CD4-positive, alpha-beta T cell treated with Interleukin-15 for 4 hours (primary cell): ENCODE measurements at regions not wholly inside any gene's neighbourhood (a gene's known extent, or its start where the extent isn't known, plus 50 kb on each side); places are given as distances from the start of the nearest gene placed in this dataset.
"Not testable (repeated sequence)": the region's sequence is repeated elsewhere in the genome, so short reads cannot be mapped to it uniquely, and the experiment has no call there.

ENCODE experiments used
- DNase-seq: peaks from one replicate; pipeline ENCODE4 v3.0.0-alpha.2; 2020; ENCODE audit warnings: low spot score

- no peak for DNase-seq
These were observed 455.0 kb downstream of the ZIC3 start for GRCh38 chrX:138020941-138021340.

- DNase-seq: no peak
These were observed 460.3 kb downstream of the ZIC3 start for GRCh38 chrX:138026211-138026610.

DNA sequence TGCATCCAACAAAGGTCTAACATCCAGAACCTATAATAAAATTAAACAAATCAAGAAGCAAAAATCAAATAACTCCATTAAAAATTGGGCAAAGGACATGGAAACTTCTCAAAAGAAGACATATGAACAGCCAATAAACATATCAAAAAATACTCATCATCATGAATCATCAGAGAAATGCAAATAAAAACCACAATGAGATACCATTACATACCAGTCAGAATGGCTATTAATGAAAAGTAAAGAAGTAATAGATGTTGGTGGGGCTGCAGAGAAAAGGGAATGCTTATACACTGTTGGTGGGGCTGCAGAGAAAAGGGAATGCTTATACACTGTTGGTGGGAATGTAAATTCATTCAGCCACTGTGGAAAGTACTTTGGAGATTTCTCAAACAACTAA lies 465.8 kb downstream of the ZIC3 start:
- no peak for DNase-seq

DNA sequence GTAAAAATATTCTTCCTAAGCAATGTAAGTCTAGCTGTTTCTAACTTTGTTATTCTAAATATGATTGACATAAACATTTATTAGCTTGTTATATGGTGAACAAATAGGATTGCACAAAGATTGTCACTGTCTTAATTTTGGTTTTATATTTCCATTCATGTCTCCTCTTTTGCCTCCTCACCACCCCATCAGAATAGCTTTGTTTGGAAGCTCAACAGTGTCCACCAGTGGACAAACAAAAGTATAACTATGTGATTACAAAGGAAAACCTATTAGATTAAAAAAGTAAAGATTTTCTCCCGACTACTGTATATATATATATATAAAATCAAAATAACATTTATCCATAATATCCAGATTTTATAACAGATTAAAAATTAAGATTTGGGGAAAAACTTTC lies 468.2 kb downstream of the ZIC3 start:
- DNase-seq: no peak

- no peak for DNase-seq
These were observed 471.6 kb downstream of the ZIC3 start for GRCh38 chrX:138037548-138037947.

- no peak for DNase-seq
These were observed 492.0 kb downstream of the ZIC3 start for GRCh38 chrX:138057883-138058282.

DNA sequence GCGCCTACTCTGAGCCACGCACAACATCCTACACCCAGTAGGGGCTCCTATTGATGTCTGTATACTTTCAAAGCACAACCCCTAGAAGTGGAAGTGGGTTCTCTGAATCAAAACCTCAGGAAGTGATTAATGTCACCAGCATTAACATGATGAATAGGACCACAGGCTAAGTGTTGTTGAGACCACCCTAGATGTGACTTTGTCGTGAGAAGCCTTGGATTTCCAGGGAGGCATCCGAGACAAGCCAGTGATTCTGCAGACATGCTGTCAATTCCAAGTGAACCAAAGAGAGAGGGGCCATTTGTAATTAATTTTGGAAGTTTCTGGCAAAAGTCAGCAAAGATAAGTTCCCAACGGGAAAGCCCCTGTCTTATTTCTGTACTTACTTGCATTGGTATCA lies 493.0 kb downstream of the ZIC3 start:
- DNase-seq: no peak

DNA sequence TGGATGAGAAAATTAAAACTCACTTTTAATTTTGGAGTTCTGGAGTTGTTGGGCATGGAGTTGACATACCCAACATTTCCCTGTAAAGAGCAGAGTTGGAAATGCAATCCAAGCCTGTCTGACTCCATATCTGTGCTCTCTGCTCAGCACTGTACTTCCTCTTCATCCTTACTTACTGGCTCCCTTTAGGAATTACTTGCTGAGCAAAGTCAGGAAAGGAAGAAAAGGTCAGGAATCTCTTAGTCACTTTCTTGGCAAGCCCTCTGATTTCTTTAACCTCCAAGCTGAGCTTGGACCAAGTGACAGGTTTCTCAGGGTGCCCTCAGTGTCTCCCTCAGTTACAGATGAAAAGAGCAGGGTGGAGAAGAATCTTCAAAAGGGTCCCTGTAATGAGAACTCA lies 501.5 kb downstream of the ZIC3 start:
- DNase-seq: no peak

GRCh38 chrX:138073626-138074025 lies 507.7 kb downstream of the ZIC3 start:
- DNase-seq: no peak

GRCh38 chrX:138082251-138082650 lies 516.3 kb downstream of the ZIC3 start:
- DNase-seq: no peak

DNA sequence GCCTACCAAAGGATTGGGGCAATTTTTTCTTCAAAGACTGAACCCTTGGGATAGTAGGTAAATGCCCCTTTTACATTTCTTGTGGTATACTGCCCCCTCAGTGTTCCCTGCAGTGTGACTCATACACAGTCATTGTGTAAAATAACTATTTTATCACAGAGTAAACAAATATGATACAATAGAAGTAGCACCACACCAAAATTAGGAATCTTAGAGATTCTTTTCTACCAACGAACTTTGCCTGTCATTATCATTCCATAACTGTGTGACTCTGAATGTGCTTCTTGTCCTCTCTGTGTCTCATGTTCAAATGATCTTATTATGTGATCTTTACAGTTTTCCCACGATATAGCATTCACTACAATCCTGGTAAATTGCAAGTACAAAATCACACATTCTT lies 517.0 kb downstream of the ZIC3 start:
- DNase-seq: no peak

- not testable (repeated sequence) for DNase-seq
These were observed 545.0 kb downstream of the ZIC3 start for GRCh38 chrX:138110910-138111309.

GRCh38 chrX:138127314-138127713 lies 561.4 kb downstream of the ZIC3 start:
- DNase-seq: no peak

DNA sequence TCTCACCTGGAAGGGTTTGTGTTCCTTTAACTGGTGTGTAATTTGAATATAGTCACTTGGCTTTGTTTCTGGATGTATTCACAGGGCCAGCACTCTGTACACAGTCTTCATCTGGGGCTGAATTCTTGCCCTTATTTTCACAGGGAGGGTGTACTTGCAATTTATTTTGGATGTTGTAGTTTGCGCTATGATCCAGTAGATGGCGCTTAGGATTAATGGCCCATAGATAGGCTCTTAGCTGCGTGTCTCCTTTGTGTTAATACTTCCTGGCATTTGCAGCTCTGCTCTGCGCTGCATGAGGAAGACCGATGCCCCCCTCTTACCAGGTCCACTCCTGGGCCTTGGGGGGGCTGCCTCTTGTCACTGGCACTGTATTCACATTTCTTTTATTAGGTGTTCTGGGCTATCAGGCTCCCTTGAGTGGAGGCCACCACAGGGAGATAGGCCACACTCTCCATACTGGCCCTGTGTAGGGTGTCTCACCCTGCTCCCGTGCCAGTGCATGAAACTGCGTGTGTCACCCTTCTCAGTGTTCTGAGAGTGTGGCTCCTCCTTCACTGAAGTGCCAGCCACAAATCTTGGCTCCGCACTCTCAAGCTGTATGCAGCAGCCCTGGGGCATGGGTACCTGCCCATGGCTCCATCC lies 562.2 kb downstream of the ZIC3 start:
- DNase-seq: peak; percentile 0

DNA sequence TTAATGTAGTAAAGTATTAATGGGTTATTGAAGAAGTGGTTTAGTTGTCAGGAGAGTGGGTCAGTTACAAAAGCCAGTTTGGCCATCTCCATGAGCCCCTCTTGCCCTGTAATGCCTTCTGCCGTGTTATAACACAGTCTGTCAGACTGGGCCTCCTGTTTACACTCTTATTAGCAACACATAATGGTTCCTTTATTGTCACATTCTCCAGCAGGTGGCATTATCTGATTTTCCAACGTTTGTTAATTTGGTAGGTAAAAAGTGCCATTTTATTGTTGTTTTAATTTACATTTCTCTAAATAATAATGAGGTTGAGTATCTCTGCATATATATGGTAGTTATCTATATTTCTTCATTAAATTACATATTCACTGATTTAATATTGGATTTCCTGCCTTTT lies 560.8 kb downstream of the FGF13 start:
- DNase-seq: no peak

GRCh38 chrX:138157850-138158249 lies 553.7 kb downstream of the FGF13 start:
- DNase-seq: no peak

GRCh38 chrX:138191998-138192397 lies 519.5 kb downstream of the FGF13 start:
- DNase-seq: no peak

GRCh38 chrX:138229718-138230117 lies 481.8 kb downstream of the FGF13 start:
- no peak for DNase-seq

DNA sequence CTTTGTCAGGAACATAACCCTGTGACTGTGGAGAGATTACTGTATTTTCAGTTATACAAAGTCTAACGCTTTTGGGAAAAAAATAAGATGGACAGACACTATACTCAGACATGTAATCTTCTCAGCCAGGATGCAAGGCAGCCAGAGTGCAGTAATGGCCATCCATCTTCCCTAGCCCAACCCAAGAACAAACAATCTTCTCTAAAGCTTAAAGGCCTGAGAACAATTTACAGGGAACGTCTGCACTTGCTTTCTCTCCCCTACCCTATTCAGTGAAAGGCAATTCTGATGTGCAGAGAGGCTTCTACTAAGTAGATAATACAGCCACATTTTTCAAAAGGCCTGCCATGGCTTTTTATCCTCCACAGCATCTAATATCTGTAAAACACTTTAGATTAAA lies 471.3 kb downstream of the FGF13 start:
- DNase-seq: no peak

GRCh38 chrX:138254001-138254400 lies 457.5 kb downstream of the FGF13 start:
- no peak for DNase-seq

DNA sequence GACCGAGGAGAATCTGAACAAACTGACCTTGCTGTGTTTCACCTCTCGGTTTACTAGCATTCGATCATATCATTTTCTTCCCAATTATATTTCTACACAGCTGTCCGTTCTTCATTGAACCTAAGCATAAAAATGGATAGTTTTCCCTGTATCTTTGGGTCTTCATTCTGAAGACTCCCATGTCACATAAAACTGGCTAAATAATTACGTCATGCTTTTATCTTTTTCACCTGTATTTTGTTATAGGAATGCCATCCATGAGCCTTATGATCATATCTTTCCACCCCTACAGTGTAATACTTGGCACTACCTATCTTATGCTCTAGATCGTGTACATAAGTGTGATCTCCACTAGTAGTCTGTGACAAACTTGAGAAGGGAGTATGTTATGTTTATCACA lies 456.1 kb downstream of the FGF13 start:
- DNase-seq: no peak

- not testable (repeated sequence) for DNase-seq
These were observed 447.4 kb downstream of the FGF13 start for GRCh38 chrX:138264095-138264494.

- no peak for DNase-seq
These were observed 440.6 kb downstream of the FGF13 start for GRCh38 chrX:138270931-138271330.

GRCh38 chrX:138282598-138283150 lies 428.8 kb downstream of the FGF13 start:
- DNase-seq: not testable (repeated sequence)
